ENCODE measurements at regions not wholly inside any gene's neighbourhood (a gene's known extent, or its start where the extent isn't known, plus 50 kb on each side); places are given as distances from the start of the nearest gene placed in this dataset.

DNA sequence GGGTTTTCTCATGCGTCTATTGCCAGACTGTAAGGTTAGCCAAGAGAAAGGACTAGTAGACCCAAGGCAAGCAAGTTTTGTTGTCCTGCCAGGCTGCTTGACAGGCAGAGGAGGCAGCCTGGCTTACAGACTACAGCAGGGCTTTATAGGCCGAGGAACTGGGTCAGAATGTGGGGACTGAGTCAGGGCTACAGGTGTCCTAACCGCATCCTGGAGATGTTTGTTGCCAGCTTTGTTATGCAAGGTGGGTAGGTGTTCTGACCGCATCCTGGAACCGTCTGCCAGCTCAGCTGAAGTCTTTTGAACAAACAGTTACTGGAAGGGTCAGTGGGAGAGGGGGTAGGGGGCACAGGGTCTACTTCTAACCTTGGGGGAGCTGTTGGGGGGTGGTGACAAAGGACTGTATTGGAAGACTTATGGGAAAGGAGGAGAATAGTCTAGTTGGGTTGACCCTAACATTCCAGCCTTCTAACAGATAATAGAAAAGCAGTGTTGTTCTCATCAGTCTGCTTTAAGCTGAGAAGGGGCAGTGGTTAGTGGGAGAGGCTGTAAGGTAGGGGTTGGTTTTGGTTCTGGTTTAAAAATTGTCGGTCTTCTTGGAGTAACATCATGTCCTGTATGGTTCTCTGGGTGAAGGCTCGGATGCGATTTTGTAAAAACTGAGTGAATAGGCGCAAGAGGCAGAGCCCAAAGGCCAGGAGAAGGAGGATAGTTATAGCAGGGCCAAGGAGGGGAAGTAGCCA lies 913.8 kb upstream of the SLITRK5 start:
- H3K9me3 ChIP-seq (ENCODE audit: control insufficient read depth, insufficient read depth, low read length): peaks cover 10% of the 10 kb centered on the region
- intact Hi-C loops (cut with micrococcal nuclease): no loop called here
- H3K4me1 Mint-ChIP-seq: no peaks in the 10 kb centered on the region
- whole genome bisulfite sequencing (ENCODE audit: insufficient coverage): 81% methylated on average over 9 of the region's 9 CpGs
- peak overlapping the region; percentile 70 for H3K27ac ChIP-seq (ENCODE audit: low read length)
- H3K27ac Mint-ChIP-seq: peak overlapping the region; percentile 60 to 77
- H3K27me3 ChIP-seq (ENCODE audit: control insufficient read depth, insufficient read depth, low read length): no peaks in the 10 kb centered on the region
- peak overlapping the region; percentile 43 for H3K4me3 Mint-ChIP-seq
- ATAC-seq: peak; percentile 71 to 80 (median 72)
- peaks cover 32 to 36% of the 10 kb centered on the region in 2 donors for H3K9me3 Mint-ChIP-seq
- TF ChIP-seq, protein P1, sequence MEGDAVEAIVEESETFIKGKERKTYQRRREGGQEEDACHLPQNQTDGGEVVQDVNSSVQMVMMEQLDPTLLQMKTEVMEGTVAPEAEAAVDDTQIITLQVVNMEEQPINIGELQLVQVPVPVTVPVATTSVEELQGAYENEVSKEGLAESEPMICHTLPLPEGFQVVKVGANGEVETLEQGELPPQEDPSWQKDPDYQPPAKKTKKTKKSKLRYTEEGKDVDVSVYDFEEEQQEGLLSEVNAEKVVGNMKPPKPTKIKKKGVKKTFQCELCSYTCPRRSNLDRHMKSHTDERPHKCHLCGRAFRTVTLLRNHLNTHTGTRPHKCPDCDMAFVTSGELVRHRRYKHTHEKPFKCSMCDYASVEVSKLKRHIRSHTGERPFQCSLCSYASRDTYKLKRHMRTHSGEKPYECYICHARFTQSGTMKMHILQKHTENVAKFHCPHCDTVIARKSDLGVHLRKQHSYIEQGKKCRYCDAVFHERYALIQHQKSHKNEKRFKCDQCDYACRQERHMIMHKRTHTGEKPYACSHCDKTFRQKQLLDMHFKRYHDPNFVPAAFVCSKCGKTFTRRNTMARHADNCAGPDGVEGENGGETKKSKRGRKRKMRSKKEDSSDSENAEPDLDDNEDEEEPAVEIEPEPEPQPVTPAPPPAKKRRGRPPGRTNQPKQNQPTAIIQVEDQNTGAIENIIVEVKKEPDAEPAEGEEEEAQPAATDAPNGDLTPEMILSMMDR (IDR thresholded peaks at IDR 0.05): no peak
- no peaks in the 10 kb centered on the region for H3K36me3 ChIP-seq (ENCODE audit: control insufficient read depth, insufficient read depth, low read length)
- no peaks in the 10 kb centered on the region for H3K36me3 Mint-ChIP-seq
- H3K27me3 Mint-ChIP-seq (ENCODE audit: low read depth in 2 of 2): no peaks in the 10 kb centered on the region
- H3K4me3 ChIP-seq (ENCODE audit: low read length): peak overlapping the region; percentile 0
- peak in 1 of 2 donors; percentile 42 for DNase-seq
- no peaks in the 10 kb centered on the region for H3K4me1 ChIP-seq (ENCODE audit: control insufficient read depth, insufficient read depth, low read length)

DNA sequence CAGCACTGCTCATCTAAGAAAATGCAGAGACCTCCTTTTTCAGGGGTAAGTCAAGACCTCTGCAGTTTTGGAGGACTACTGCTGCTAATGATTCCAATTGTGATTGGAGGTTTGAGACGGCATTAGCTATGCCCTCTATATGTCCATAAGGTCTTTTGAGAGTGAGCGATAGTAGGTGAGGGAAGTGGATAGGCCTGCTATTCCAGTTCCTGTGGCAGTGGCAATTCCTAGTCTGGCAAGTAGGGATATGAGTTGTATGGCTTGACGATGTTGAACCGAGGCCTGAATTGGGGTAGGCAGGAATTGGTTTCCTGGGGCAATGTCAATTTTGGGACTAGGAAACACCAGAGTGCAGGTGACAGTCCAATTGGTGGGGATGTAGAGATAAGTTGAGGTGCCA lies 913.1 kb upstream of the SLITRK5 start:
- no peaks in the 10 kb centered on the region for H3K36me3 Mint-ChIP-seq
- no peak for ATAC-seq
- H3K27me3 Mint-ChIP-seq (ENCODE audit: low read depth in 2 of 2): no peaks in the 10 kb centered on the region
- intact Hi-C loops (cut with micrococcal nuclease): no loop called here
- peak overlapping the region; percentile 70 for H3K27ac ChIP-seq (ENCODE audit: low read length)
- peak overlapping the region; percentile 60 to 77 for H3K27ac Mint-ChIP-seq
- peaks cover 14% of the 10 kb centered on the region for H3K9me3 ChIP-seq (ENCODE audit: control insufficient read depth, insufficient read depth, low read length)
- H3K4me1 Mint-ChIP-seq: no peaks in the 10 kb centered on the region
- no peaks in the 10 kb centered on the region for H3K4me1 ChIP-seq (ENCODE audit: control insufficient read depth, insufficient read depth, low read length)
- 88% methylated on average over 4 of the region's 4 CpGs for WGBS (ENCODE audit: insufficient coverage)
- H3K36me3 ChIP-seq (ENCODE audit: control insufficient read depth, insufficient read depth, low read length): no peaks in the 10 kb centered on the region
- H3K9me3 Mint-ChIP-seq: peaks cover 36 to 40% of the 10 kb centered on the region in 2 donors
- TF ChIP-seq, protein P1 (IDR thresholded peaks at IDR 0.05): no peak
- DNase-seq: no peak
- no peak overlapping the region for H3K4me3 Mint-ChIP-seq
- H3K4me3 ChIP-seq (ENCODE audit: low read length): peak overlapping the region; percentile 0
- no peaks in the 10 kb centered on the region for H3K27me3 ChIP-seq (ENCODE audit: control insufficient read depth, insufficient read depth, low read length)

DNA sequence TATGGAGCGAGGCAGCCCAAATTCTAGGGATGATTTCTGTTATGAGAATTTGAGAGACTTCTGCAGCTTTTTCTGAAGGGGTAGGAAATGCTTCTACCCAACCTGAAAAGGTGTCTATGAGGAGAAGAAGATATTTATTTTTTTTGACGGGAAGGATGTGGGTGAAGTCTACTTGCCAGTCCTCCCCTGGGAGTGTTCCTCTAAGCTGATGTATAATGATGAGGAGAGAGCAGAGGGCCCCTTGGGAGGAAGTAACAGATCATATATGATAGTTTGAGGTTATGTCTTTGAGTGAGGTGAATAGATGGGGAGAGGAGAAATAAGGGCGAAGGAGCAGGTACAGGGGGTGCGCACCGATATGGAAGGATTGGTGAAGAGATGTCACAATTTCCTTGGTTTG lies 910.6 kb upstream of the SLITRK5 start:
- TF ChIP-seq, protein P1 (IDR thresholded peaks at IDR 0.05): no peak
- no peaks in the 10 kb centered on the region for H3K27me3 Mint-ChIP-seq (ENCODE audit: low read depth in 2 of 2)
- no peaks in the 10 kb centered on the region for H3K36me3 Mint-ChIP-seq
- ATAC-seq: no peak
- peak overlapping the region; percentile 4 for H3K4me3 Mint-ChIP-seq
- Histone ChIP-seq H3K36me3 (ENCODE audit: control insufficient read depth, insufficient read depth, low read length) (no peaks in the 10 kb centered on the region), H3K27me3 (ENCODE audit: control insufficient read depth, insufficient read depth, low read length) (no peaks in the 10 kb centered on the region), H3K4me1 (ENCODE audit: control insufficient read depth, insufficient read depth, low read length) (peaks cover 4% of the 10 kb centered on the region), H3K27ac (ENCODE audit: low read length) (peak overlapping the region; percentile 4), H3K9me3 (ENCODE audit: control insufficient read depth, insufficient read depth, low read length) (peaks cover 26% of the 10 kb centered on the region), H3K4me3 (ENCODE audit: low read length) (no peak overlapping the region)
- peaks cover 0 to 5% of the 10 kb centered on the region in 2 donors for H3K4me1 Mint-ChIP-seq
- peak overlapping the region; percentile 2 to 47 for H3K27ac Mint-ChIP-seq
- peaks cover 41 to 51% of the 10 kb centered on the region in 2 donors for H3K9me3 Mint-ChIP-seq
- WGBS (ENCODE audit: insufficient coverage): 84% methylated on average over 5 of the region's 5 CpGs
- DNase-seq: no peak
- intact Hi-C loops (cut with micrococcal nuclease): no loop called here

DNA sequence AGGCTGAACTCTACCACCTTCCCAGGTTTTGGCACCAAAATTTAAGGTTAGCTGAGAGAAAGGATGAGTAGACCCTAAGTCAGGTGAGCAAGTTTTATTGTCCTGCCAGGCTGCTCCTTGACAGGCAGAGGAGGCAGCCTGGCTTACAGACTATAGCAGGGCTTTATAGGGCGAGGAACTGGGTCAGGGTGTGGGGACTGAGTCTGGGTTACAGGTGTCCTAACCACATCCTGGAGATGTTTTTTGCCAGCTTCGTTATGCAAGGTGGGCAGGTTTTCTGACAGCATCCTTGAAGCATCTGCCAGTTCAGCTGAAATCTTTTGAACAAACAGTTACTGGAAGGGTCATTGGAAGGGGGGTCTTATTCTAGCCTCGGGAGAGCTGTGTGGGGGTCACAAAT lies 905.7 kb upstream of the SLITRK5 start:
- H3K36me3 Mint-ChIP-seq: no peaks in the 10 kb centered on the region
- no peaks in the 10 kb centered on the region for H3K36me3 ChIP-seq (ENCODE audit: control insufficient read depth, insufficient read depth, low read length)
- ATAC-seq (no peak), DNase-seq (no peak)
- H3K9me3 Mint-ChIP-seq: peaks cover 24 to 33% of the 10 kb centered on the region in 2 donors
- intact Hi-C loops (cut with micrococcal nuclease): no loop called here
- H3K4me3 ChIP-seq (ENCODE audit: low read length): no peak overlapping the region
- H3K27ac Mint-ChIP-seq: no peak overlapping the region
- no peak overlapping the region for H3K27ac ChIP-seq (ENCODE audit: low read length)
- H3K4me3 Mint-ChIP-seq: no peak overlapping the region
- H3K4me1 ChIP-seq (ENCODE audit: control insufficient read depth, insufficient read depth, low read length): peaks cover 4% of the 10 kb centered on the region
- 61% methylated on average over 3 of the region's 3 CpGs for WGBS (ENCODE audit: insufficient coverage)
- peaks cover 24% of the 10 kb centered on the region for H3K9me3 ChIP-seq (ENCODE audit: control insufficient read depth, insufficient read depth, low read length)
- peaks cover 0 to 5% of the 10 kb centered on the region in 2 donors for H3K4me1 Mint-ChIP-seq
- H3K27me3 Mint-ChIP-seq (ENCODE audit: low read depth in 2 of 2): no peaks in the 10 kb centered on the region
- TF ChIP-seq, protein P1 (IDR thresholded peaks at IDR 0.05): no peak
- no peaks in the 10 kb centered on the region for H3K27me3 ChIP-seq (ENCODE audit: control insufficient read depth, insufficient read depth, low read length)
